OCI-LY1 (cell line): ENCODE measurements at regions not wholly inside any gene's neighbourhood (a gene's known extent, or its start where the extent isn't known, plus 50 kb on each side); places are given as distances from the start of the nearest gene placed in this dataset.

Source experiments
- H2AFZ ChIP-seq: fragments of 200-600 bp; sonication (generic), shearing (Covaris generic); 2 replicates; pipeline ENCODE4 v1.6.0; 2014; ENCODE audit warnings: antibody characterized with exemption, mild to moderate bottlenecking, low read length
- H3F3A ChIP-seq: fragments of 200-600 bp; sonication (generic), shearing (Covaris generic); 2 replicates; pipeline ENCODE4 v1.6.0; 2014; ENCODE audit warnings: mild to moderate bottlenecking, antibody characterized with exemption, low read length, moderate library complexity; ENCODE audit not compliant: insufficient read depth
- H3K27ac ChIP-seq: fragments of 200-600 bp; sonication (generic); 2 replicates; pipeline ENCODE4 v1.5.1; 2014; ENCODE audit warnings: low read length, mixed run types, mild to moderate bottlenecking, low read depth; ENCODE audit not compliant: poor library complexity, severe bottlenecking
- H3K27me3 ChIP-seq: fragments of 200-600 bp; sonication (generic); 2 replicates; pipeline ENCODE4 v1.6.0; 2014; ENCODE audit warnings: antibody characterized with exemption, mild to moderate bottlenecking, low read length, moderate library complexity; ENCODE audit not compliant: insufficient read depth
- H3K36me3 ChIP-seq: fragments of 200-600 bp; sonication (generic); 2 replicates; pipeline ENCODE4 v1.6.1; 2014; ENCODE audit warnings: mild to moderate bottlenecking, antibody characterized with exemption, low read length, moderate library complexity, mixed read lengths; ENCODE audit not compliant: insufficient read depth
- H3K4me1 ChIP-seq: fragments of 200-600 bp; sonication (generic); 2 replicates; pipeline ENCODE4 v1.5.1; 2014; ENCODE audit warnings: mild to moderate bottlenecking, low read length, moderate library complexity; ENCODE audit not compliant: insufficient read depth, severe bottlenecking
- H3K4me2 ChIP-seq: fragments of 200-600 bp; sonication (generic), shearing (Covaris generic); 2 replicates; pipeline ENCODE4 v1.6.1; 2014; ENCODE audit warnings: low read length
- H3K4me3 ChIP-seq: fragments of 200-600 bp; sonication (generic); 2 replicates; pipeline ENCODE4 v1.5.1; 2014; ENCODE audit warnings: low read length, low read depth, mild to moderate bottlenecking, mixed read lengths; ENCODE audit not compliant: poor library complexity, severe bottlenecking
- H3K79me2 ChIP-seq: fragments of 200-600 bp; shearing (Covaris generic); 2 replicates; pipeline ENCODE4 v1.6.1; 2016; ENCODE audit warnings: mixed run types, low read length, mixed read lengths; ENCODE audit not compliant: insufficient read depth
- H3K9ac ChIP-seq: fragments of 200-600 bp; sonication (generic), shearing (Covaris generic); 2 replicates; pipeline ENCODE4 v1.6.1; 2014; ENCODE audit warnings: mild to moderate bottlenecking, low read length, mixed read lengths
- H3K9me2 ChIP-seq: fragments of 200-600 bp; sonication (generic), shearing (Covaris generic); 2 replicates; pipeline ENCODE4 v1.6.1; 2014; ENCODE audit warnings: low read depth, mild to moderate bottlenecking, low read length, mixed read lengths
- H3K9me3 ChIP-seq: fragments of 200-600 bp; shearing (Covaris generic); 2 replicates; pipeline ENCODE4 v1.6.1; 2014; ENCODE audit warnings: low read length, mixed read lengths
- H4K20me1 ChIP-seq: fragments of 200-600 bp; sonication (generic), shearing (Covaris generic); 2 replicates; pipeline ENCODE4 v1.6.0; 2016; ENCODE audit warnings: mild to moderate bottlenecking, low read length; ENCODE audit not compliant: insufficient read depth
- EZH2 ChIP-seq: fragments of 200-600 bp; sonication (generic), shearing (Covaris generic); IDR thresholded peaks from 2 replicates; pipeline ENCODE4 v1.8.0; 2017; ENCODE audit warnings: borderline replicate concordance, mixed run types, mild to moderate bottlenecking, antibody characterized with exemption, low read length, moderate library complexity, mixed read lengths
- TF ChIP-seq, protein P1 (sequence below): fragments of 200-600 bp; sonication (generic), shearing (Covaris generic); IDR thresholded peaks from 2 replicates; pipeline ENCODE4 v1.5.1; 2017; ENCODE audit warnings: mild to moderate bottlenecking, antibody characterized with exemption, low read length, moderate library complexity, mixed read lengths

DNA sequence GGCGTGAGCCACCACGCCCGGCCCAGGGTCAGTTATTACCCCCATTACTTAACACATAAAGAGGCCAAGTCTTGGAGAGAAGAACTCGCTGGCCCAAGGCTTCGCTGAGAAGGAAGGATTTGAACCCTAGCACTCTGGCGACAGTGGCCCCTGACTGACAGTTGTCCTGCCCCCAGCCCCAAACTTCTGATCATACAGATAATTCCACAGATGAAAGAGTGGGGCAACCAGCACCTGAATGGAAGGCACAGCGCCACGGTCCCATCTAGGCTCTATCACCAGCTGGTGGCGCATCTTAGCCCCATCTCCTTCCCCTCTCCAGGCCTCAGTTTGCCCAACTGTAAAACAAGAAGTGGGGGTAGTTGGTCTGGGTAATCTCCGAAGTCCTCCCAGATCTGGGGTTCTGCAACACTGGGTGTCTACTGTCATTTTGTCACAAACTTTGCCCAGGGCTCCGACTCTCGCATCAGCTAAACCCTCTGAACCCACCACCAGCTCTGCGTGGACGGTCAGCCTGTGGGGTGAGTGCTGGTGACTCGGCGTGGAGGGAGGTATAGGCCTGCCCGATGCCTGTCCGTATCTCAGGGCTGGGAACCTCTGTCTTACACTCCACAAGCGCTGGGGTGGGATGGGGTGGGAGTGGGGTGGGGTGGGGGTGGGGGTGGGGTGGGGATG, 209.3 kb downstream of the C9orf50 start:
- no peak overlapping the region for H3K27ac ChIP-seq
- H4K20me1 ChIP-seq, result no peaks in the 10 kb centered on the region
- no peaks in the 10 kb centered on the region for H3F3A ChIP-seq
- no peaks in the 10 kb centered on the region for H3K9me3 ChIP-seq
- no peaks in the 10 kb centered on the region for H3K79me2 ChIP-seq
- H3K36me3 ChIP-seq, result no peaks in the 10 kb centered on the region
- H3K4me2 ChIP-seq, result no peak overlapping the region
- no peaks in the 10 kb centered on the region; the same call in 1 of the 2 replicates for H3K27me3 ChIP-seq
- H3K9ac ChIP-seq, result no peak overlapping the region
- TF ChIP-seq, protein P1, sequence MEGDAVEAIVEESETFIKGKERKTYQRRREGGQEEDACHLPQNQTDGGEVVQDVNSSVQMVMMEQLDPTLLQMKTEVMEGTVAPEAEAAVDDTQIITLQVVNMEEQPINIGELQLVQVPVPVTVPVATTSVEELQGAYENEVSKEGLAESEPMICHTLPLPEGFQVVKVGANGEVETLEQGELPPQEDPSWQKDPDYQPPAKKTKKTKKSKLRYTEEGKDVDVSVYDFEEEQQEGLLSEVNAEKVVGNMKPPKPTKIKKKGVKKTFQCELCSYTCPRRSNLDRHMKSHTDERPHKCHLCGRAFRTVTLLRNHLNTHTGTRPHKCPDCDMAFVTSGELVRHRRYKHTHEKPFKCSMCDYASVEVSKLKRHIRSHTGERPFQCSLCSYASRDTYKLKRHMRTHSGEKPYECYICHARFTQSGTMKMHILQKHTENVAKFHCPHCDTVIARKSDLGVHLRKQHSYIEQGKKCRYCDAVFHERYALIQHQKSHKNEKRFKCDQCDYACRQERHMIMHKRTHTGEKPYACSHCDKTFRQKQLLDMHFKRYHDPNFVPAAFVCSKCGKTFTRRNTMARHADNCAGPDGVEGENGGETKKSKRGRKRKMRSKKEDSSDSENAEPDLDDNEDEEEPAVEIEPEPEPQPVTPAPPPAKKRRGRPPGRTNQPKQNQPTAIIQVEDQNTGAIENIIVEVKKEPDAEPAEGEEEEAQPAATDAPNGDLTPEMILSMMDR, result no peak
- TF ChIP-seq EZH2, result no peak
- H3K4me3 ChIP-seq, result no peak overlapping the region
- H3K9me2 ChIP-seq, result no peaks in the 10 kb centered on the region
- peaks cover 16% of the 10 kb centered on the region for H3K4me1 ChIP-seq
- no peak overlapping the region for H2AFZ ChIP-seq

DNA sequence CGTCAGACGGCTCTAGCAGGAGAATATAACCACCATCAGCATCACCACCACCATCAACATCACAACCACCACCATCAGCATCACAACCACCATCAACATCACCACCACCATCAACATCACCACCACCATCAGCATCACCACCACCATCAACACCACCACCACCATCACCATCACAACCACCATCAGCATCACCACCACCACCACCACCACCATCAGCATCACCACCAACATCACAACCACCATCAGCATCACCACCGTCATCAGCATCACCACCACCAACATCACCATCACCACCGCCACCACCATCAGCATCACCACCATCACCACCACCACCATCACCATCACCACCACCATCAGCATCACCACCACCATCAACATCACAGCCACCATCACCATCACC, 210.7 kb downstream of the C9orf50 start:
- Histone ChIP-seq H3F3A (no peaks in the 10 kb centered on the region), H3K4me1 (peaks cover 22% of the 10 kb centered on the region), H3K9ac (no peak overlapping the region), H4K20me1 (no peaks in the 10 kb centered on the region), H3K36me3 (no peaks in the 10 kb centered on the region), H3K9me3 (no peaks in the 10 kb centered on the region), H3K4me3 (no peak overlapping the region), H3K79me2 (no peaks in the 10 kb centered on the region), H2AFZ (no peak overlapping the region), H3K9me2 (no peaks in the 10 kb centered on the region), H3K4me2 (no peak overlapping the region), H3K27me3 (no peaks in the 10 kb centered on the region; the same call in 1 of the 2 replicates), H3K27ac (no peak overlapping the region)
- TF ChIP-seq, protein P1, result no peak
- TF ChIP-seq EZH2, result no peak

DNA sequence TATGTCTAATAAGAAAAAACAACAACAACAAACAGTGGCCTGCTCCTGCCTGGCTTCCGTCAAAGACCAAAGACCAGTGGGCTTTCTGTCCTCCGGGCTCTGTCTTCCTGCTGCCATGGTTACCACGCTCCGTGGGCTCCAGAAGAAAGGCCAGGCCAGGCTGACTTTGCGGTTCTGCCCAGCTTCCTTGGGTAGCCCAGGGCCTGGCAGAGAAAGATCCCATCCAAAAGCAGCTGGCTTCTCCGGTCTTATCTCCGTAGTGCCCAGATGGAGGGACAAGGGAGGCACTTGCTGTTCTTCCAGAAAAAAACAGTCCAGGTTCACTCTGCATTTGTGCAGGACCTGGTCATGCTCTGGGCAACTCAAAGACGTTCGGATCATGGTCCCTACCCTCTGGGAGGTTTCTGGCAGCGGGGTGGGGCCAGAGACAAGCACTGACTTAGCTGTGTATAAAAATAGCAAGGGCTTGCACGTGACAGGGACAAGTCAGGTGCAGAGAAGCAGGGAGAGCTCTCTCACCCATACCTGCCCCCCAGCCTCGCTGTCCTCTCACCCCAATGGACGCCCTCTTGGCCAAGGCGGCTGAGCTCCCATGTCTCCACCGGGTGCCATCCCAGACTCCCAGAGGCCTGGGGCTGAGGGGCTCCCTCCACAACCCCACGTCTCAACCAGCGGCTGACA, 212.2 kb downstream of the C9orf50 start:
- Histone ChIP-seq H3K36me3 (no peaks in the 10 kb centered on the region), H2AFZ (no peak overlapping the region), H4K20me1 (no peaks in the 10 kb centered on the region), H3K4me3 (no peak overlapping the region), H3K4me1 (peaks cover 14% of the 10 kb centered on the region), H3K9me3 (no peaks in the 10 kb centered on the region), H3K27ac (no peak overlapping the region), H3K9me2 (no peaks in the 10 kb centered on the region), H3K9ac (no peak overlapping the region), H3F3A (no peaks in the 10 kb centered on the region), H3K4me2 (no peak overlapping the region), H3K27me3 (no peaks in the 10 kb centered on the region; the same call in 1 of the 2 replicates), H3K79me2 (no peaks in the 10 kb centered on the region)
- TF ChIP-seq, protein P1, result no peak
- TF ChIP-seq EZH2, result no peak
